Skin epidermis (tissue), 12 donors: ENCODE measurements at regions not wholly inside any gene's neighbourhood (a gene's known extent, or its start where the extent isn't known, plus 50 kb on each side); places are given as distances from the start of the nearest gene placed in this dataset.
"Not testable (repeated sequence)": the region's sequence is repeated elsewhere in the genome, so short reads cannot be mapped to it uniquely, and the experiment has no call there.

Source experiments
- H3K27ac ChIP-seq, 21 experiments: fragments of 200-600 bp; sonication (generic) in 11 of 21; one replicate each; pipeline ENCODE4 v1.5.0; 2020; ENCODE audit warnings: mild to moderate bottlenecking in 3 of 21, inconsistent platforms in 2 of 21, moderate library complexity in 2 of 21
- H3K4me3 ChIP-seq, 7 experiments: fragments of 200-600 bp; sonication (generic) in 2 of 7; one replicate each; pipeline ENCODE4 v1.5.0; 2020; ENCODE audit warnings: inconsistent platforms in 2 of 7, mild to moderate bottlenecking in 2 of 7, moderate library complexity in 1 of 7

DNA sequence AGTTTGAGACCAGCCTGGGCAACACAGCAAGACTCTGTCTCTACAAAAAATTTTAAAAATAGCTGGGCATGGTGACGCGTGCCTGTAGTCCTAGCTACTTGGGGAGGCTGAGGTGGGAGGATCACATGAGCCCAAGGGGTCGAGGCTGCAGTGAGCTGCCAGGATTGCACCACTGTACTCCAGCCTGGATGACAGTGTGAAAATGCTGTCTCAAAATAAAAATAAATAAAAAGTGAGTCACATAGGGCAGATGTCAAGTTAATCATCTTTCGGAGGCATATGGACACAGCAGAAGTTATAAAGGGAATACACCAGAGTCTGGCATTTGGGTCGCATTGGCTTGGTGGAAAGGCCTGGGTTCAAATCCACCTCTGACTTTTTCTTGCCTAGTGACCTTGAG, 92.7 kb downstream of the PHETA1 start:
- Histone ChIP-seq H3K4me3 (no peak overlapping the region), H3K27ac (no peak overlapping the region)

DNA sequence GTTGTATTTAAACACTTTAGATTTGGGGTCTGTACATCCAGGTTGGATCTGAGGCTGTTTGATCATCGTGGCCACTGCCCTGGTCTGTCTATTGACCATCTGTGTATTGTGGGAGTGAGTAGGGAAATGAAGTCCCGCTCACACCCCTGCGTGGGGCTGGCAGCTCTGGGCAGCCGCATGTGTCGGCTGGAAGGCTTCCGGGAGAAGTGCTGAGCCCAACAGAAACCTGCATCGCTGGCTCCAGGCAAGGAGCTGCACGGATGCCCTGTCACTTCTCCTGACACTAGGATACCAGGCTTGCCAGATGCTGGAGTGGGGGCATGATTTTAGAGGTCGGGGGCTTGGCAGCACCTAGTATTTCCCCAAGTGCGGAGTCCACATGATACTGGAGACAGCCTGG, 93.6 kb downstream of the PHETA1 start:
- Histone ChIP-seq H3K27ac (no peak overlapping the region), H3K4me3 (no peak overlapping the region)

DNA sequence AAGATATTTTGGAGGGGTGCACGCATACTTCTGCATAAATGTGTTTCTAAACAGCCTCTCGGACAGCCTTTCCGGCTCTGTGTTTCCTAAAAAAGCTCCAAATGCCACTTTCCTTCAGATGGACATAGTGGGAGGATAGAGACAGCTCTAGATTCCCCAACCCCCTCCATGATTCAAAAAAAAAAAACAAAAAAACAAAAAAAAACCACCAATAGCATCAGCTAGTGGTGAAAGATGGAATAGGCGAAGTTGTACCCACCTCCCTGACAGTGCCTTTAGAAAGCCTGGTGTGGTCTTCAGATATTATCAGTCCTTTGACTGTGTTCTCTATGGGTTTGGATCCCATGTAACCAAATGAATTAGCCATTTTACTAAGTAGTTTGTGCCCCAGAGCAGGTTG, 94.1 kb downstream of the PHETA1 start:
- no peak overlapping the region for H3K27ac ChIP-seq
- H3K4me3 ChIP-seq, result no peak overlapping the region

DNA sequence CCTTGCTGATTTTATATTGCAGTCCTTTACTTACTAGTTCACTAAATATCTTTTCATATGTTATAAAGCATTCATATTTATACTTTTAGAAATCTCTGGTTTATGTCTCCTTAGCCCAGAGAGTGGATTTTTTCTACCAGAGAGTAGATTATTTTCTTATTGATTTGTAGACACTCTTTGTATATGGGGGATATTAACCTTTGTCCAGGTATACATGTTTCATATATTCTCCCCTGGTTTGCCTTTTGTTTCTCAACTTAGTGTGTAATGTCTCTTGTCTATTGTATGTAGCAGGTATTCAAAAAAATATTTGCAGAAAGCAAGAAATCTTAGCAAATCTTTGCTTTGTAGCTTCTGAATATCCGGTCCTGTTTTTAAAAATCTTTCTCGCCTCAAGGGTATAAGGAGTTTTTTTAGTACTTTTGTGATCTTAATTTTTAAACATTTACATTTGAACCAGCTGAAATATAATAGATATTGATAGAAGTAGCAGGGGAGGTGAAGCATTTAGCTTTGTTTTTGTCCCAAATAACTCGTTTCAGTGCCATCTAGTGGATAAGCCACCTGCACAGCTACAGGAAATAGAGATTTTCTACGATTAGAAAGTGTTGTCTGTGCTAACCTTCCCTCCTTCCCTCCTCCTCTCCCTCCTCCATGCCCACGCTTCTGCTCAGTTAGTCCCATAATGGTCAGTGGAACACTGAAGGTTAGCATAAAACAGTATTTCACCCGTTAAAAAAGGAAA, 97.0 kb downstream of the PHETA1 start:
- no peak overlapping the region for H3K4me3 ChIP-seq

DNA sequence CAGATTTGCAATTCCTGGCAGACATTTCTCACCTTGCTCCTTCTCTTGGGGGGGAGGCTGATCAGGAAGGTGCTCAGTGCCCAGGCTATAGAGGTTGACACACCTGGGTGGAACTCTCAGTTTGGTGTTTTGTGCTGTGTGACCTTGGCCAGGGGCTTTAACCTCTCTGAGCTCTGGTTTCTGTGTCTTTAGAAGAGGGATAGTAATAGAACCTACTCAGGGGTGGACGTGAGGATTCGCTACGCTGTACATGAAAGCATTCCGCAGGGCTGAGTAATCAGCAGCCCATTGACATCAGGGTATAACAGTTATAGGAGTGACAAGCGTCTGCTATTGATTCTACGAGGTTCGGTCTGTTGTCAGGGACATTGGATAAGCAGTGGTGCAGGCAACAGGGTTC, 98.1 kb downstream of the PHETA1 start:
- no peak overlapping the region for H3K27ac ChIP-seq

More for the DNA sequence above, 97.0 kb downstream of the PHETA1 start:
- no peak overlapping the region for H3K27ac ChIP-seq

DNA sequence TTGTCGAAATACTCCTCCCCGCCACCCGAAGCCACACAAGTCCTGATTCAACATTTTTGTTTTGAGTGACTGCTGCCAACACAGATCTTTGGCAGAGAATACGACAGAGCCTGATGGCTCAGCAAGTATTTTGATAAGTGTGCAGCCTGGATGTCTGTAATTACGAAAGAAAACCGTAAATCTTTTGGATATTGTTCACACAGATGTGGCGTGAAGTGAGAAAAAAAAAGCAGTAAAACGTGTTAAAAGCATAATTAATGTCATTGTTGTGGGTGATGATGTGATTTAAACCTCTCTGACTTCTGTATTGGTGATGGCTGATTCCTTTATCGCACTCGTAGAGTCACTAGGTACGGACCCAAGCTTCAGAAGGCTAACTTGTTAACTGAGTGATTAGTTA, 98.7 kb downstream of the PHETA1 start:
- Histone ChIP-seq H3K4me3 (no peak overlapping the region), H3K27ac (no peak overlapping the region)

More for the DNA sequence above, 98.1 kb downstream of the PHETA1 start:
- no peak overlapping the region for H3K4me3 ChIP-seq

DNA sequence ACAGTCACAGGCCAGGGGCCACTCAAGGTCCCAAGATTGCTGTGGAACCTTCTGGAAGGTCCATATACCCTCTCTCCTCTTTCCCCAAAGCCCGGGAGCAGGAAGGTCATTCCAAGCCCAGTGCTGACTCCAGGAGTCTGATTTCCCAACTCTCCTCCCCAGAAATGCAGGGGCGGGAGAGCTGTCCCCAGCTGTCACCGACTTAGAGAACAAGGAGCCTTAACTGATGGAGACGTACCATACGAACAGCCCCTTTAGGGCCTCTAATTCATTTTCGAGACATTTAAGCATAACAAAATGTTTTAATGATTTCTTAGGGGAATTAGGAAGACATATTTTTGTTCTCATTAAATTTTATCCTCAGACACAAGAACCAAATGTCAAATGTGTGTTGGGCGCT, 99.2 kb downstream of the PHETA1 start:
- H3K4me3 ChIP-seq, result no peak overlapping the region
- no peak overlapping the region for H3K27ac ChIP-seq

DNA sequence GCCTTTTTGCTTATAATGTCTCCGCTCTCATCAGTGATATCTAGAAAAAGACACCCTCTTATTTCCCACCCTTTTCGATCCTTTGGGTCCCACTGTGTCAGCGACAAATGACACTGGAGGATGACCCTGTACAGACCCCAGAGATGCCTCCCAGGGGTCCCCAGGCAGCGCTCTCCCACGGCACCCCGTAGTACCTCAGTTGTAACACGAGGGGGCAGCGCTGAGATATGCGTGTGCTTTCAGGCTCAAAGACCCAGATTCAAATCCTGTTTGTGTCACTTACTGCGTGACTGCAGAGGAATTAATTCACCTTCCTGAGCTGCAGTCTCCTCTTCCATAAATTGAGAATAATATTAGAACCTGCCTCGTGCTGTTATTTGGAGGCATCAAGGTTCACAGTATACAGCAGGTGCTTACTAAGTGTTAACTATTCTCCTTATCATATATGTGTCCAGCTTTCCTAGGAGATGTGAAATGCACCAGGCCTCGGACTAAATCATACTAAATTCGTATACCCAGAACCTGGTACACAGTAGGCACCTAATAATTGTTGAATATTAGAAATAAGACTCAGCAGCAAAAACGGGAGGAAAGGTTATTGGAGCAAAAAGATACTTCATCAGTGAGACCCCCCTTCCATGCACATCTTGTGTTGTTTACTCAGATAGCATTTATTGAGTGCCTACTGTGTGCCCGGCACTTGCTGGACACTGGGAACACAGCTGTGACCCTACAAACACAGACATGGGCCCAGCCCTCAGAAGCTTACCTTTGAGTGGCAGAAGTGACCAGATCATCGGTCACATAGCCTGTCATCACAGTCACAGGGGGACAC, 99.9 kb downstream of the PHETA1 start:
- no peak overlapping the region for H3K27ac ChIP-seq
- no peak overlapping the region for H3K4me3 ChIP-seq

DNA sequence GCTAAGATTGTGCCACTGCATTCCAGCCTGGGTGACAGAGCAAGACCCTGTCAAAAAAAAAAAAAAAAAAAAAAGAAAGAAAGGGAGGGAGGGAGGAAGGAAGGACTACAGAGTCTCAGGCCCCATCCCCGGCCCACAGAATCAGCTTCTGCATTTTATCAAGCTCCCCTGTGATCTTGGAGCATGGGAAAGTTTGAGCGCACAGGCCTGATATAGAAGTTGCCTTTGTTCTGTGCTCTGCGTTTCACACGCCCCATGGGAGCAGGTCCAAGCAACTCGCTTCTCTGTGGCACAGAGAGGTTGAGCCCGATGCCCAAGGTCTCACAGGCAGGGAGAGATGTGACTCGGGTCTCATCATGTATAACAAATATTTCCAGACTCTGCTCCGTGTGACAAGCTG, 101.8 kb downstream of the PHETA1 start:
- no peak overlapping the region for H3K4me3 ChIP-seq
- H3K27ac ChIP-seq, result no peak overlapping the region

DNA sequence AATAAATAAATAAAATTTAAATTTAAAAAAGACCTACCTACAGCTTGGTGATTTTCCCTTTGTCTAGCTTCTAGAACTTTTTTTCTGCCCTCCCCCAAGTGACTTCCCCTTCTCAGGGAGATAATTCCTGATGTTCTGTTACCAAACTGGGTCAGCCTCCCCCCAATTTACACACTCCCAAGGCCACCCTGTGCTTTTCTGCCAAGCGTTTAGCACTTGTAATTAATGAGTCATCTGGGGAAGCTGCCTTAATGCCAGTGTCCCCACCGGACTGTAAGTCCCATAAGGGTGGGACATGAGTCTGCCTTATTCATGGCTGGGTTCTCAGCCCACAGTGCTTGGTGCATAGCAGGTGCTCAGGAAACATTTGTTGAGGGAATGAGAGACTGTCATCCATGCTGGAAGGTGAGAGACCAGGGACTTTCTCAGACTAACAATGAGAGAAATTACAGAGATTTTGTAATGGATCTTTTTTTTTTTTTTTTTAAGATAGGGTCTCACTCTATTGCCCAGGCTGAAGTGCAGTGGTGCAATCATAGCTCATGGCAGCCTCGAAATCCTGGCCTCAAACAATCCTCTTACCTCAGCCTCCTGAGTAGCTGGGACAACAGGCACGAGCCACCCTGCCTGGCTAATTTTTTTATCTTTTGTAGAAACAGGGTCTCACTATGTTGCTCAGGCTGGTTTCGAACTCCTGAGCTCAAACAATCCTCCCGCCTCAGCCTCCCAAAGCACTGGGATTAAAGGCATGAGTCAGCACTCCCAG, 106.8 kb downstream of the PHETA1 start:
- no peak overlapping the region for H3K4me3 ChIP-seq
- H3K27ac ChIP-seq, result no peak overlapping the region

DNA sequence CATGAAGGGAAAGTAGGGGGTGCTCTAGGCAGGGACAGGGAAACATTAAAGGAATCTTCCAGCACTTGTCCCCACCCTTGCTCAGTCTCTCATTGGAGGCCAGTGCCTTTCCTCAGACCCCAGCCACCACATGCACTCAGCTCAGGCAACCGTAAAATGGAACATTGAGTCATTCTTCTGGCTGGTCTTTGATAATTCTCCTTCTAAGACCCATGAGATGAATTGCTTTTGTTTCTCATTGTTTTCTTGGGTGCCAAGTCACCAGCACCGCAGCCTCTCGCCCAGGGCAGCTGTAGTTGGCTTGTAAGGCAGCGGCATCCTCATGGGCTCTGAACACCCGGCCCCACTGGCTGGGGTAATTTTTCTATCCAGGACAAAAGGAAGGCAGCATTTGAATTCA, 108.2 kb downstream of the PHETA1 start:
- Histone ChIP-seq H3K27ac (no peak overlapping the region), H3K4me3 (no peak overlapping the region)

DNA sequence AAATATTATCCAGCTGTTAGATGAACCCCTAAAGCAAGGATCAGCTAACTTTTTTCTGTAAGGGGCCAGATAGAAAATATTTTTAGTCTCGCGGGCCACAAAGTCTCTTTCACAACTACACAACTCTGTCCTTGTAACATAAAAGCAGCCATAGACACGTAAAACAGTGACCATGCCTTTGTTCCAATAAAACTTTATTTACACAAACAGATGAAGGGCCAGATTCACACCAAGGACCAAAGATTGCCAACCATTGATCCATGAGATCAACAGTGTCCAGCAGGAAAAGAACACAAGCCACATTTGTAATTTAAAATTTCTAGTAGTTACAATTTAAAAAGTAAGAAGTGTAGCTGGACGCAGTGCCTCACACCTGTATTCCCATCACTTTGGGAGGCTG, 109.7 kb downstream of the PHETA1 start:
- H3K4me3 ChIP-seq, result no peak overlapping the region
- no peak overlapping the region for H3K27ac ChIP-seq

DNA sequence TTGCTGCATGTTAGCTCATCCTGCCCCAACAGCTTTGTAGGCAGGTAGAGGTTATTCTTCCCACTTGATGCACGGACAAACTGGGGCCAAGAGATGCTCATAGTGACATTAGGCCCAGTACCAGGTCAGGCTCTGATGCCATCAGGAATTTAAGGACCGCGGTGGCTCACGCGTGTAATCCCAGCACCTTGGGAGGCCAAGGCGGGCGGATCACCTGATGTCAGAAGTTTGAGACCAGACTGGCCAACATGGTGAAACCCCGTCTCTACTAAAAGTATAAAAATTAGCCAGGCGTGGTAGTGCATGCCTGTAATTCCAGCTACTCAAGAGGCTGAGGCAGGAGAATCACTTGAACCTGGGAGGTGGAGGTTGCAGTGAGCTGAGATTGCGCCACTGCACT, 110.8 kb downstream of the PHETA1 start:
- not testable (repeated sequence) for H3K4me3 ChIP-seq, H3K27ac ChIP-seq

DNA sequence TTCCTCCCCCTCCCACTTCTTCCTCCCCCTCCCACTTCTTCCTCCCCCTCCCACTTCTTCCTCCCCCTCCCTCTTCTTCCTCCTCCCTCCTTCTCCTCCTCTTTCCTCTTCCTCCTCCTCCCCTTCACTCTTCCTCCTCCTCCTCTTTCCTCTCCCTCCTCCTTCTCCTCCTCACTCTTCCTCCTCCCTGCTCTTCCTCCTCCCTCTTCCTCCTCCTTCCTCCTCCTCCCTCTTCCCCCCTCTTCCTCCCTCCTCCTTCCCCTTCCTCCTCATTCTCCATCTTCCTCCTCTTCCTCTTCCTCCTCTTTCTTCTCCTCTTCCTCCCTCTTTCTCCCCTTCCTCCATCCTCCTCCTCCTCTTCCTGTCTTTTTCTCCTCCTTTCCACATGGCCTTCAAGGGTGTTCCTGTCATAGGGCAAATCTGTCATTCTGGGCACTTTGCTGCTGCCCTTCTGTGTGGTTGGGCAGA, 111.4 kb downstream of the PHETA1 start:
- no peak overlapping the region for H3K4me3 ChIP-seq

DNA sequence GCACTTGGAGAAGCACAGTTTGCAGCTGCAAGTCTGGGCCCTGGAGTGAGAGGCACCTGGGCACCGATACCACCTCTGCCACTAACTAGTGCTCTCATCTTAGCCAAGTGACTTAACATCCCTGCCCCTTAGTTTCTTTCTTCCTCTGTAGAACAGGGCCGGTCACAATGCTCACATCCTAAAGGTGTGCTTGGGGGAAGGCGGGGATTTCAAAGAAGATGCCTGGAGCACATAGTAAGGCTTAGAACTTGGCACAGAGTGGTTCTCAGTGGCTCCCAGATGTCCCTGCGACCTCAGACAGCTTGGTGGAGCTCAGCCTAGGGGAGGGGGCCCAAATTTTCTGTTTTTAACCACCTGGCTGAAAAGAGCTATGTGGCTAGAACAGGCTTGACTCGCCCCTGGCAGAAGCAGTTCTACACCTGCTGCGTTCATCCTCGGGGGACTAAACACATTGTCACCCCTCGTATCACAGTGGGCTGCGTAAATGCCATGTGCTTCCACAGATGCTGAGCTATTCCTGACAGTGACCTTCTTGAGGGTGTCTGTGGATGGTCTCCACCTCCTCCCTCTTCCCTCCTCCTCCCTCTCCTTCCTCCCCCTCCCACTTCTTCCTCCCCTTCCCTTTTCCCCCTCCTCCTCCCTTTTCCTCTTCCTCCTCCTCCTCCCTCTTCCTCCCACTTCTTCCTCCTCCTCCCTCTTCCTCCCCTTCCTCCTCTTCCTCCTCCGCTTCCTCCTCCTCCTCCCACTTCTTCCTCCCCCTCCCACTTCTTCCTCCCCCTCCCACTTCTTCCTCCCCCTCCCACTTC, 112.1 kb downstream of the PHETA1 start:
- Histone ChIP-seq H3K27ac (no peak overlapping the region), H3K4me3 (no peak overlapping the region)

More for the DNA sequence above, 111.4 kb downstream of the PHETA1 start:
- H3K27ac ChIP-seq, result no peak overlapping the region

DNA sequence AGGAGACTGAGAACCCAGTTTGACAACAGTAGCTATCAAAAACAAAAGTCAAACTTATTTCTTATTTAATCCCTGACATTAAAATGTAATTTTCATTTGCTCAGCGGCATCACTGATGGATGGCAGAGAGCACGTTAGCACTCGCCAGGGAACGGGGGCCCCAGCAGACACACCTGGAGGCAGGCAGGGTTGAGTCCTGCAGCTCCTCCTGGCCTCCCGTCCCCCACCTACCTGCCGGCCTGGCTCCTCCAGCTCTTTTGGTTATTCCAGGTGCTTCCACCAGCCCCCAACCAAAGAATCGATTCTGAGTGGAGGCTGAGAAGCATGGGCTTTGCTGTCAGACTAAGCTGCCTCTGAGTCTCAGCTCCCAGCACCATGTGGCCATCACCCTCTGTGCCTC, 113.6 kb downstream of the PHETA1 start:
- Histone ChIP-seq H3K27ac (no peak overlapping the region), H3K4me3 (no peak overlapping the region)

DNA sequence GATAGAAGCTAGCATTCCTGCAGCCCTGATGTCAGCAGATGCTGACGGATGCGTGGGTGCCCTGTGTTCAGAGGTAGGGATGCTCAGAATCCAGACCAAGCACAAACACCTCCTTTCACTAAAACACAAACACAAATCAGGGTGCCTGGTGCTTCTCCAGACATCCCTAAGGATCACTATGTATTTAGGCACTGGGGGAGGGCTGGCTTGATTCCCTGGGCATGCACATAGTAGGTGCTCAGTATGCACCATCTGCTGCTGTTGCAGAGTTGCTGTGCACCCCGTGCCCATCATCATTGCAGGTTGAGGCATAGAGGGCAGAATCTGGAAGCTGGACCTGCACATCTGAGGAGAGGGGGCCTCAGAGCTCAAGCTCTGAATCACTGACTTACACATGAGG, 114.8 kb downstream of the PHETA1 start:
- Histone ChIP-seq H3K4me3 (no peak overlapping the region), H3K27ac (no peak overlapping the region)

DNA sequence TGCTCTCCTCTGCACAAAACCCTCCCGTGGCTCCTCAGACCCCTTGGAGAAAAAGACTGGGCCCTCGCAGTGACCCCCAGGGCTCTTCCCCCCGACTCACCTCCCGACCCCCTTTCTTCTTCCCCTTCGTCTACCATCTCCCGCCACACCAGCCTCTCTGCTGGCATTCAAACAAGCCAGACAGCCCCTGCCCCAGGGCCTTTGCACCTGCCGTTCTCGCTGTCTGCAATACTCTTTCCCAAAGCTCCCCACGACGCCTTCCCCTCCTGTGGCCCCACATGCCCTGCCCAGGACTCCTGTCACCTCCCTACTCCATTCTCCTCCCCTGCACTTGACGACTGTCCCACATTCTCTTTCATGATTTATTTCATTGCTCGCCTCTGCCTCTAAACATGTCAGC, 115.7 kb downstream of the PHETA1 start:
- no peak overlapping the region for H3K27ac ChIP-seq

DNA sequence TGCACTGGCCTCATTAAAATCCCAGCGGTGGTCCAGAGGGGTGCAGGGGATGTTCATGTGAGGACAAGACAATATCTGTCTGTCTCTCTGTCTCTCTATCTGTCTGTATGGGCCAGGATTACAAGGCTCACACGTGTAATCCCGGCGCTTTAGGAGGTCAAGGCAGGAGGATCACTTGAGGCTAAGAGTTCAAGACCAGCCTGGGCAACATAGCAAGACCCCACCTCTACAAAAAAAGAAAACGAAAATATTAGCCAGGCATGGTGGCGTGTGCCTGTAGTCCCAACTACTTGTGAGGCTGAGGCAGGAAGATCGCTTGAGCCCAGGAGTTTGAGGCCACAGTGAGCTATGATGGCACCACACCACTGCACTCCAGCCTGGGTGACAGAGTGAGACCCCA, 117.1 kb downstream of the PHETA1 start:
- no peak overlapping the region for H3K4me3 ChIP-seq
- no peak overlapping the region for H3K27ac ChIP-seq

More for the DNA sequence above, 115.7 kb downstream of the PHETA1 start:
- H3K4me3 ChIP-seq, result no peak overlapping the region
